Suppressor macrophage treated with lipopolysaccharide for 1 hour (primary cell): ENCODE measurements at regions not wholly inside any gene's neighbourhood (a gene's known extent, or its start where the extent isn't known, plus 50 kb on each side); places are given as distances from the start of the nearest gene placed in this dataset.

Source experiments
- DNase-seq, 3 donors: peaks; one replicate each; pipeline ENCODE4 v3.0.0-alpha.2; 2020 to 2022

DNA sequence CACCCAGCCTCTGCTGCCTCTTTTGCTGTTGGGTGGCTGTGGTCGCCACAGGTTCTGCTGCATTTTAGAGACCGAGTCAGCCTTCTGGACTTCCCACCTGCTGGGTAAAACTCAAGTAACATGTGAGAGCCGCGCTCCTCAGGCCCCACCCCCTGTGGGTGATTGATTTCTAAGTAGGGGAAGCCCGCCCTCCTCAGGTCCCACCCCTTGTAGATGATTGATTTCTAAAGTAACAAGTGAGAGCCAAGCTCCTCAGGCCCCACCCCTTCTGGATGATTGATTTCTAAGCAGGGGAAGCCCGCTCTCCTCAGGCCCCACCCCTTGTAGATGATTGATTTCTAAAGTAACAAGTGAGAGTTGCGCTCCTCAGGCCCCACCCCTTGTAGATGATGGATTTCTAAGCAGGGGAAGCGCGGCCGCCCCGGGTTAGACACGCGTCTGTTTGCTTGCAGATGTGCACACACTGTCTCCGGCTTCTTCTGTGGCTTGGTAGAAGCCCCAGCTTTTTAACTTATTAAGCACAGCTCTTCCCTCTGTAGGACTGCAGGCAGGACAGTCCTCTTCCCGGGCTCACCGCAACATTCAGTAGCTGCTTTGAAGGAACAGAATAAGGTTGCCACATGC, 83.4 kb downstream of the FAM43A start:
- DNase-seq, result peak; percentile 94 to 96 (median 95)

DNA sequence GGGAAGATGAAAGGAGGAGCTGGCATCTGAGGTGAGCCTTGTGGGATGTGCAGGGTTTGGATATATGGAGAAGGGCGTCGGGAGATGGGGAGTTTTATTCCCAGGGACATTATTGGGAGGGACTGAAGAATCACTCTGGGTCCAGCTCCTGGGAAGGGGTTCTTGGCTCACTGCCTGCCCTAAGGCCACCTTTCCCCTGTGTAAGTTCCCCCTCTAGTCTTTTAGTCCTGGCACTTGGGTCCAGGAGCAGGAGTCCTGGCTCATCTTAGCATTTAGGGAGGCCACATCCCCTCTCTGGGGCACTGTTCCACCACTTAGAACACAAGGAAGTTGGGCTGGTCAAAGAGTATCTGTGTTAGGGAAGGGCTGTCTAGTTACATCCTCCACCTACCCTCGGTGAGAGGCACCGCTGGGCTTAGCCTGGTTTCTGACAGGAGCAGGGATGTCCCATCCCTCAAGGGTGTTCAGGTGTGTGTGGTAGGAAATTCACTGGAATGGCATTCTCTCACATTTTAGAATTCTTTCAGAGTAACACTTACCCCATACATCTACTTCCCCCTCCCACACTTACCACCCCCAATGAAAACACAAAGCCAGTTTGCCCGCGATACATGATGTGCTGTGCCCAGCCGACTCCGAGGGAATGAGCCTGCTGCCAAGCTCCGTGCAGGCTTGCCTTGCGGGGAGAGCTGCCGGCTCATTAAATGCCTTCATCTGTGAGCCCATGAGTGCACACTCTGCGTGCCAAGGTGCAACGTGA, 86.7 kb downstream of the FAM43A start:
- no peak for DNase-seq

DNA sequence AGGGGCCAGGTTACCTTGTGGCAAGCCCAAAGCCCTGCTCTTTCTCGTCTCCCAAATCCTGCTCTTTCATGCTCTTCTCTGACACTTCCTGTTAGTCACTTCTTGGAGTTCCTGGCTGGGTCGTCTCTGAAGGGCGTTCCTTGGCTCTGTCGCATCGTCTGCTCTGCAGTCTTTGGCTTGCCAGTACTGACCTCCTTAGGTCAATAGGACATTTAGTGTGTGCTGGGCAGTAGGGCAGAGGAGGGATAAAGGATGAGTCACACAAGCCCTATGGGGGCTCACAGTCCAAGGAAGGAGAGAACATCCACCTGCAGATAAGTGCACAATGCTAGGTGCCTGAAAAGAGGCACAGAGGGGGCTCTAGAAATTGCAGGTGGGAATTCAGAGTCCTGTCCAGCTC, 87.5 kb downstream of the FAM43A start:
- no peak for DNase-seq

DNA sequence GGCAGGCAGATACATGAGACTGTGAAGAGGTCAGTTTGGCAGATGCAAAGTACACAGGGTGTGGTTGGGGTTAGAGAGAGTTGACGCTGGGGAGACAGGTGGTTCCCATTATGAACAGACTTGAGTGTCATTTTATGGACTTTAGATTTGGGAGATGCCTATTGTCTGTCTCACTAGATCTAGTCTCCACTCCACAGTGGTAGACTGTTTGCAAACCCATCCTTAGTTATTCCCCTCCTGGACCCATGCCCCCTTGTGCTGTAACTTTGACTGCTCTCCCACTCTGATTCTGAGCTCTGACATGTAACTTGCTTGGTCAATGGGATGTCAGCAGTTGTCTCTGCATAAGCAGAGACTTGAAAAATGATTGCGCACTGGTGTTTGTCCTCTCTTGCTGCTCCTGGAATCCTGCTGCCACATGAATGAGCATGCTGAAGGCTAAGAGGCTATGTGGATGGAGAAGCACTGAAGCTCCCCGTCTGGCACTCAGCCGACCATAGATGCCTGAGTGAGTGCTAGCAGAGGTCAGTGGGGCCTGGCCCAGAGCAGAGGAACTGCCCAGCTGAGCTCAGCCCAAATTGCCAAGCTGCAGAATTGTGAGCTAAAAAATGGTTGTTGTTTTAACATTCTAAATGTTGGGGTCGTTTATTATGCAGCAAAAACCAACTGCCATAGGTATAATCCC, 88.2 kb downstream of the FAM43A start:
- DNase-seq, result no peak

DNA sequence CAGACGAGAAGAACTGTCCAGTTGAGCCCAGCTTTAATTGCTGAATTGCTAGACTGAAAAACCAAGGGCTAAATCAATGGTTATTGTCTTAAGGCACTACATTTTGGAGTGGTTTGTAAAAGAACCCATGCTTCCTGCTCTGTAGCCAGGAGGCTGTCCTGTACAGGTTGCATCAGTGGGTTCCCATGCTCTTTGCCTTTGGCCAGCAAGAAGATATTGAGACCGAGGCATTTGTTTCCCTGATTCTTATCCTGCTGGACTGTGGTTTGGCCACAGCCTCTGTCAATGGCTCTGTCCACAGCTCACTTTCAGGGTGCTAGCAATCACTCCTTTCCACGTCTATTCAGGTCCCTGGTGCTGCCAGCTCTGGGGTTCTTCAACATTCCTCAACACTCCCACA, 89.6 kb downstream of the FAM43A start:
- no peak for DNase-seq

DNA sequence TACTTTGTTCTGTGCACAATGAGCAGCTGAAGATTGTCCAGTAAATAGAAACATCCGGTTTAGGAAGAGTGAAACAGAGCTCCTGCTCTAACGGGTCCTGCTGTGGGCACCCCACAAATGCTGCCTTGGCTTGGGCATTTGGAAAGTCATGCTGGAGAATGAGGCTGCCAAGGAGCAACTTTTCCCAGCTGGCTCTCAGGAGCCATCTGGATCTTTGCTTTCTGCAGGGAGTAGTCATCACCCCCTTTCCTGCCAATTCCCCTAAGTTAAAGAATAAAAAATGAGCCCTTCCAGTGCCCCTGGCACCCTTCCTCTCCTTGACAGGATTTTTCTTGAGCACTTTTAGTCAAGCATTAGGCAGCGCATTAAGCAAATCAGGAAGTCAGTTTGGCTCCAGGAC, 90.0 kb downstream of the FAM43A start:
- no peak for DNase-seq

DNA sequence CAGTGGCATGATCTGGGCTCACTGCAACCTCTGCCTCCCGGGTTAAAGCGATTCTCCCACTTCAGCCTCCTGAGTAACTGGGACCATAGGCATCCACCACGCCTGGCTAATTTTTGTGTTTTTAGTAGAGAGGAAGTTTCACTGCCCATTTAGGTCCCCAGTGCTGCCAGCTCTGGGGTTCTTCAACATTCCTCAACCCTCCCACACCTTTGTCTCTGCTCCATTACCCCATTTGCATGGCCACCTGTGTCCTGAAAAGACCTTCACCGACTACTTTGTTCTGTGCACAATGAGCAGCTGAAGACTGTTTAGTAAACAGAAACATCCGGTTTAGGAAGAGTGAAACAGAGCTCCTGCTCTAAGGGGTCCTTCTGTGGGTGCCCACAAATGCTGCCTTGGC, 92.0 kb downstream of the FAM43A start:
- DNase-seq, result no peak

DNA sequence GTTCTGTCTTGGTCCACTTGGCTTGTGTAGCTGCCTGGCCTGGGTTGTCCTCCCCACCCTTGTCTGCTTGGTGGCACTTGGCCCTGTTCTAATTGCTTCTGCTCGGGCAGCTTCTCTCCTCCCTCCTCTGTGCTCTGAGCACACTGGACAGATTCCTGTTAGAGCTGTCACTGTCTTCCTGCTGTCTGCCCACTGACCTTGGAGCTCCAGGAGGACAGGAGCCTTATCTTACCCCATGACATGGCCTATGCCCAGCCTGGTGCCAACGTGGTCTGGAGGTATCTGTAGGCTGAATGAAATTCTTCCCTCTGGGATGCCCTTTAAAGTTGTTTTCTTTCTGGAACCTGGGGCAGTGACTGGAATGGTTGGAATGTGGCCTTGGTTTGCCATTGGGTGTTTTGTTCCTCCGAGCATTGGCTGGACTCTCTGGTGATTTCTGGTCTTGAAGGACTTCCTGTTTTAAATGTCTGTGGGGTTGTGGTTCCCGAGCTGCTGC, 94.1 kb downstream of the FAM43A start:
- peak in 2 of 3 donors; percentile 19 to 23 for DNase-seq

DNA sequence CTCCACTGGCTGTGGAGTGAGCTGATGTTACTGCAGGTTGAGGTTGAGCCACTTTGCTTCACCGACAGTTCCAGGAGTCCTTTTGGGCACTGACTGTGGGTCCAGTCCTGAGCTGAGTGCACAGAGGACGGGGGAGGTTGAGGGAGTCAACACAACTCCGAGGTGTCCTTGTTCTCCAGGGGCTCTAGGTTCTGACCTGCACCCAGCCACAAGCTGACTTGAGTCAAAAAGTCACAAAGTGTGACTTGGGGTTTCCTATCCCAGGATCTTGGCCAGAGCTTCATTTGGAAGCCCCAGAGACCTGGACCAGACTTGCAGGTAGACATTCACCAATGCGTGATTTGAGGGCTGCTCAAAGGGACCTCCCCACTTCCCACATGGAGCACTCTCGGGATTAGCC, 95.0 kb downstream of the FAM43A start:
- DNase-seq, result no peak

DNA sequence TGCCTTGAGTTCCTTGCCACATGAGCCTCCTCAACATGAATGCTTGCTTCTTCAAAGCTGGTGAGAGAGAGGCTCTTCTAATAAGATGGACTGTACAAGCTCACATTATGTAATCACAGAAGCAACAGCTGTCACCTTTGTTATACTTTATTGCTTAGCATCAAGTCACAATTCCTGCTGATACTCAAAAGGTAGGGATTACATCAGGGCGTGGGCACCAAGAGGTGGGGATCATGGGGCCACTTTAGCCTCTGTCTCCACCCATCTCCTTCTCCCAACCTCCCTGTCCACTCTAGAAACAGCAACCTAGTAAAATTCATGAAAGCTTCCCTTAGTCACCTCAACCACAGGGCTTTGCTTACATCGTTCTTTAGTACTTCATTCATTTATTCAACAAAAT, 95.9 kb downstream of the FAM43A start:
- no peak for DNase-seq

DNA sequence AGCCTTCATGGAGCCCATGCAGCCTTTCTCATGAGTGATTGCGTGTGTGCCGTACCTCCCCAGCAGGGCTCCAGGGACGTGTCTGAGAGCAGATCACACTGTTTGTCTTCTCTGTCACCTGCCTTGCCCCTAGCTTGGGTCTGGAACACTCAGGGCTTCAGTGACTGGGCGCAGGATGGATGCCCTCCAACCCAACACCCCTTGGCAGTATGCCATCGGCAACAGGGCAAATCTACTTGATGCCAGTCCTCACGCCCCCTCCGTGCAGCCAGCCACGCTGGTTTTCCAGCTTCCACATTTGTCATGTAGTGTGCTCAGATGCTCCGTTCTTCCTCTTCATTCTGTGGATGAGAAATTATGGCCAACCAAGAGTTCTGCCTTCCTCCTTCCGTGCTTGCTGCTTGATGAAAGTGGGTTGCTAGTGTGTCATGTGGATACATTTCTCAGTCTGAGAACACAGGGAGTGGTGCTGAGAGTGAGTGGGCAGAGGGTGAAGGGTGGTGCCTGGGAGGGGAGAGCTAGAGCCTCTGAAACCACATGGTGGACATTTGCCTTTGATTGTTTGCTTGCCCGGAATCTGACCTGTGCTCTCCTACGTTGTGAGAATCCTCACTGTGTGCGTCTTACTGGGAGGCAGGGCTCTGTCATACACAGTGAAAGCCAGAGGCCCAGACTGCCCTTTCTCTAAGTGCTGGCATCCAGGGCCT, 97.2 kb downstream of the FAM43A start:
- peak; percentile 63 to 68 (median 63) for DNase-seq

DNA sequence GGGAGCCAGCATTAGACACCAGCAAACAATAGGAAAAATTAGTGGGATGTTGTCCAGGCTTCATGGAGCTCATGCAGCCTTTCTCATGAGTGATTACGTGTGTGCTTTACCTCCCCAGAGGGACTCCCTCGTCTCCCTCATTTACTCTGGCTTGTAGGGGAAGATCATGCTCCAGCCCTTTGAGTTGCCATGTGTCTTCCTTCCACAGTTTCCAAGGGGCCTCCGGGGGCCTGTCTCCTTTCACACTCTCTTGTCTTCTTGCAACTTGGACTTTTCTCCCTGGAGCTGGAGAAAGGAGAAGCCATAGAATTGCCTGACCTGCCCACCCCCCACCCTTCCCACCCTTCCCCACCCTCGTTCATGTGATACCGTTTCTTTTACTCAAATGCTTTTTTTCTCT, 98.7 kb downstream of the FAM43A start:
- no peak for DNase-seq

DNA sequence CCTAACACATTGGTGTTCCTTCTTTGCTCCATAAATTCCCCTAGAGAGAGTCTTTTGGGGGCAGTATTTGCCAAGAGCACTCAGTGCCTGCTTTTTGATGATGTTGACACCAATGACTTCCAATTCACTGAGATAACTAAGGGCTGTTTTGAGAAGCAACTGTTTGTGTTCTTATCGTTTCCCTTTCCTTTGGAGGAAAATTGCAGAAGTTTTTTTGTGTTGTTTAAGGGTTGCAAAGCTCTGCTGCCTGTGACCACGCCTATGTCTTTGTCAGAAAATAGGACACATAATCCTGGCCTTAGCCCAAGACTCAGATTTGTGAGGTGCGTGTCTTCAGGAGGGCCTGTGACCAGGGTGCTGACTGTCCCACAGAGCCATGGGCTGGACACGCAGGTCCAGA, 99.6 kb downstream of the FAM43A start:
- DNase-seq, result peak; percentile 42 to 52 (median 43)

DNA sequence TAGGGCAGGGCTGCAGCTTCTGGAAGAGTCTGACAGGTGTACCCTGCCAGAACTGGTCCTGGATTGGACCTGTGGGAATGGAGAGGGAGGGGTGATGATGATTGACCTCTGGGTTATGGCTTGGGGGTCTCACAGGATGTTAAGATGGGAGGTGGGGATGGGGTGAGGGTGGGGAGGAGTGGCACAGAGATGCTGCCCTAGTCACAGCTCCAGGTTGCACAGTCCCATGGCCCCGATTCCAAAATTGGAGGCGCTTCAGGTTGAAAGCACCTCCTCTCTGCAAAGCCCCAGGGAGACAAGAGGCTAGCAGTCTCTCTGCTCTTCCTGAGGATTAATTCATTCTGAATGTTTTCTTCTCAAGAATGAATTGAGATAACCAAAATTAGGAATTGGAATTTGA, 101.4 kb downstream of the FAM43A start:
- DNase-seq, result no peak

DNA sequence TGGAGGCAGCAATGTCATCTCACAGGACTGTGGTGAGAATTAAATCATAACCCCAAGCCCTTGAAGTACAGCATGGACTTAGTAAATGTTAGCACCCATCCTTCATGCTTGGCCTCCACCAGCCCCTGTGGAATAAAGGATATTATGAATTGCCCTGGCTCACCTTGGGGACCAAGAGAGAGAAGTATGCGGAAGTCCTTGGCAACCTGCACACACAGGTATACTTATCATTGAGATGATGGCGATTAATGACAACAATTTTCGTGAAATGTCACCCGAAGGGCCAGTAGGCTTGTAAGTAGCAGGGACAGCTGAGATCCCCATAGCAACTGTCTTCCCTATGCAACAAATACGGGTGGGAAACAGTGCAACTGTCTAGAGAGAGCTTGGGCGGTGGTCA, 102.0 kb downstream of the FAM43A start:
- DNase-seq, result no peak

DNA sequence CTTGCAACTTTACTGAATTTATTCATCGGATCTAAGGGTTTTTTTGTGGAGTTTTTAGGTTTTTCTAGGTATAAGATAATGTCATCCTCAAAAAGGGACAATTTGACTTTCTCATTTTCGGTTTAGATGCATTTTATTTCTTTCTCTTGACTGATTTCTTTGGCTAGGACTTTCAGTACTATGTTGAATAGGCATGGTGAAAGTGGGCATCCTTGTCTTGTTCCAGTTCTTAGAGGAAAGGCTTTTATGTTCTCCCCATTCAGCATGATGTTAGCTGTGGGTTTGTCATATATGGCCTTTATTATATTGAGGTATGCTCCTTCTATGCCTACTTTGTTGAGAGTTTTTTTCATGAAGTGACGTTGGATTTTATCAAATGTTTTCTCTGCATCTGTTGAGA, 106.7 kb downstream of the FAM43A start:
- no peak for DNase-seq

DNA sequence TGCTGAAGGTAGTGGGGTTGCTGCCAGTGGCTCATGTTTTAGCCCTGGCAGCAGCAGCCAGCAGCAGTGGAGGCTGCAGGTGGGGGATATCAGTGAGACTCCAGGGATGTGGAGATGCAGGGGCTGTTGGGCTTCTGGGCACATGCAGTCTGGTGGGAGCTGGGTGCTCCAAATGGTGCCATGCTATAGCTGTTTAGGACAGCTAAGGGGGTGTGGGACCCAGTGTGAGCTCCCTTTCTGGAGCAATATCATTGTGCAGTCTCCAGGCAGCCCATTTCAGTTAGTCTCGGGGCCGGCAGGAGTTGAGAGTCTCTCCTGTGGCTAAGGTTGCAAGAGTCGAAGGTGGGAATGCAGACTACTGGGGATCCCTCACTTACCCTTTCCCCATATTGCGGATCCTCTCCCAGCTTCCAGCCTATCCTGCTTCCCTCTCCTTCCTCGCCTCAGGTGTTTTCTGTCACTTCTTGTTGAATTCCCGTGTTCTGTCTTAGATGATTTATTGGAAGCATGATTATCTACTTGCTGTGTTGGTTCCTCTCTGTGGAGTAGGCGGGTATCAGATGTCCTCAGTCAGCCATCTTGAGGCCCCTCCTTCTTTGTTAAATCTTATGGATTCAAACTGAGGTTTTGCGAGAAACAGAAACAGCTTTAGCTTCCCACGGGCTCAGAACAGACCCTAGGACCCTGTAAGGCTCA, 112.0 kb downstream of the FAM43A start:
- DNase-seq, result no peak

DNA sequence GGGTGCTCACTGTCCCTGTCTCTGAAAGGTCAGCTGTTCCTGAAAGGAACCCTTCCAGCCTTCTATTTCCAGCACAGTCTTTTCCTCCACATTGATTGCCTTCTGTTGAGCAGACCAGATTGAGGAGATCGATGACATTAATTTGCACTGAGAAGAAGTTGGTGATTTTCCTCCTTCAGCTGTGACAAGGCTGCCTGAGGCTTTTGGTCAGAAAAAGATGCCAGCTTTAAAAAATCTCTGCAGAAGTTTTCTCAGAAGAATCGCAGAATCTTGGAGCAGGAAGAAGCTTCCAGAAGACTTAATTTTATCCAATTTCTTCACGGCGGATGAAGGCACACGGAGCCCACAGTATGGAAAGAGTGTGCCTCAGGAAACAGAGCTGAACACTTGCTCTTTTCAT, 112.8 kb downstream of the FAM43A start:
- DNase-seq, result no peak

DNA sequence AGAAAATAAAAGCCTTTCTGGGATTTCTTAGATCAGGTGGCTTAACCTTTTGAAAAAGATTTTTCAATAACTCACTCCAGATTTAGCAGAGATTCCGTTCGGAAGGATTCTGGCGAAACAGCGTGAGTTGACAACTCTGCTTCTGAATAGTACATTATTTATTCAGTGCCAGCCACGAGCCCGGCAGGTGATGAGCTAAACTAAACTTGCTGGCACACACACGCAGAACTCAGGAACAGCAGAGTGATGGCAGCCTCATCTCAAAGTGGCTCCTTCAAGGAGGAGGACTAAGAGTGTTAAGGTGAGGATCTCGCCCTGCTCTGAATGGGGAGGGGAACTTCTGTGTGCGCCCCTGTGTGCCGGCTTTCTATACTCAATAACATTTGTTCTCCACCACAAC, 114.3 kb downstream of the FAM43A start:
- DNase-seq, result no peak

DNA sequence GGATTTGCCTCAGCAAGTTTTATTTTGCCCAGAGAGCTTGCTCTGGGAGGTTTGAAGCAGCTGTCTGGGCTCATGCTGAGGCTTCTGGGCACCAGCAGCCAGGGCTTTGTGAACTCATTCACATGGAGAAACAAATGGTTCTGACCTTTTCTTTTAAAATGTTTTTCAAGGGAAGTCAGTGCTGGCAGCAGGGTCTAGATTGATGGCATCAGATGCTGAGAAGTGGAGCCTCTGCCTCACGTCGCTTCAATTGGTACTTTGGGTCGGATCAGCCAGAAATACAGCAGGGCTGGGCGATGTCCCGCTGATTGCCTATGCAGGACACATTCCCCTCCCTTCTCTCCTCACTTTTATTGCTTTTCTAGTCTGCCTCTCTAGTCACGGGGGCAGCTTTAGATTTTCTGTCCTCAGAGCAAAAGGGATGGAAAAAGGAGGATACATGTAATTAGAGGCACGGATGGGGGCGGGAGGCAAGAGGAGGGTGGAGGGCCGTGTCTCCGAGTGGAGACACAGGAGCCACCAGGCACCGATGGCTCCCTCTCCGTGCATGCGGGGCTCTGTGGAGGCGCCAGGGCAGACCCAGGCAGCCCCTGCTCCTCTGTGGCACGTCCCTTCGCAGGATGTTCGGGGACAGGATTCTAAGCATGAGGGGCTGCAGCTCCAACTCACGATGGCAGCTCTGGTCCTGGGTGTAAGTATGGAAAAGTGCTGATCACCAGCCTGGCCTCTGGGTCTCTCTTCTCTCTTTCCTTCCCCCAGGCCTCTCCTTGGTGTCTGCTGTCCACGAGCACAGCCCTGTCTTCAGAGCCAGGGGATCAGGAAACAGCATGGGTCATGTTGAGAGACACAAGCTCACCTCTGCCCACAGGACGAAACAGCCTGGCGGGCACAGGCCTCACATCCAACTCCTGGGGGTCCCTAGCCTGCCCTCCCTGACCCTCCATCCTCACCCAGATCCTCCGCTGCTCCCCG, 116.1 kb downstream of the FAM43A start:
- no peak for DNase-seq

DNA sequence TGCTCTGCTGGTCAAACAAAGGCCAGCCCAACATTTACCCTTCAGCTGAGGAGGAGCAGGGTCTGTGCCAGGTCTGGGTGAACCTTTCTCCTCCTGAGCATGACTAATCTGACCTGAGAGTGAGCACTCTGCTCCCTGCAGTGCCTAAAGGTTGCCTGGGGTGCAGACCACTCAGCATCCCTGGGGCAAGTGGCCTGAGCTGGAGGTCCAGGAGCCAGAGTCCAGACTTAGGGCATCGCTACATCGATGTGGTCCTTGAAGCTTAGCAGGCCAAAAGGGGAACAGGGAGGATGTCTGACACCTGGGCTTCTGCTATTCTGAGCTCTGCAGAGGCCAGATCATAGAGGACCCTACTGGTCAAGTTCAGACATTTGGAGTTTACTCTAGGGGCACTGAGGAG, 119.1 kb downstream of the FAM43A start:
- DNase-seq, result no peak

DNA sequence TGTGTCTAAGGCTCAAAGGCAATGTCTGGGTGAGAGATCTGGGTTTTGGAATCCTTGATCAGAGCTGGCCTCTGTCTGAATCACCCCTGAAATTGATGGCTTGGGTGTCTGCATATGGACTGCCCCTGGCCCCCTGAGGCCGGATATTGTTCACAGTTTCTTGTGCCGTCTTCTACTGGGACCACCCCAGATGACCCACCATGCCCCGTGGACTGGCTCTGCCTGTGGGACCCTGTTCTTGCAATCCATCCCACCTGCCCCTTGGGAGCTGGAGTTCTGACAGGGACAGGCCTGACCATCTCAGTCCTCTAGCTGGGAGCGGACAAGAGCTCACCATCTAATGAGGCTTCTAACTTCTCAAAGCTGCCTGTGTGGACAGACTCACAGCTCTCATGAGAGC, 119.9 kb downstream of the FAM43A start:
- DNase-seq, result no peak
